Mucosa of stomach (tissue), 1 donor: ENCODE measurements at regions not wholly inside any gene's neighbourhood (a gene's known extent, or its start where the extent isn't known, plus 50 kb on each side); places are given as distances from the start of the nearest gene placed in this dataset.
"Not testable (repeated sequence)": the region's sequence is repeated elsewhere in the genome, so short reads cannot be mapped to it uniquely, and the experiment has no call there.

Experiments
- H3K27me3 ChIP-seq: one replicate; pipeline ENCODE4 v1.7.0; 2013; ENCODE audit warnings: mild to moderate bottlenecking, low read length; ENCODE audit not compliant: control insufficient read depth, insufficient read depth
- H3K36me3 ChIP-seq: one replicate; pipeline ENCODE4 v1.7.0; 2013; ENCODE audit warnings: low read length; ENCODE audit not compliant: control insufficient read depth, insufficient read depth
- H3K4me1 ChIP-seq: one replicate; pipeline ENCODE4 v1.7.0; 2013; ENCODE audit warnings: mild to moderate bottlenecking, low read length; ENCODE audit not compliant: control insufficient read depth, insufficient read depth
- H3K4me3 ChIP-seq: one replicate; pipeline ENCODE4 v1.7.0; 2013; ENCODE audit warnings: low read length
- H3K9ac ChIP-seq: one replicate; pipeline ENCODE4 v1.7.0; 2013; ENCODE audit warnings: mild to moderate bottlenecking, low read length, moderate library complexity
- H3K9me3 ChIP-seq: one replicate; pipeline ENCODE4 v1.7.0; 2013; ENCODE audit warnings: mild to moderate bottlenecking, low read length, moderate library complexity; ENCODE audit not compliant: control insufficient read depth
- donor health status: Pancreatic carcinoma.

- no peaks in the 10 kb centered on the region for H3K36me3 ChIP-seq
- peaks cover 3% of the 10 kb centered on the region for H3K4me1 ChIP-seq
- H3K9ac ChIP-seq = no peak overlapping the region
- no peaks in the 10 kb centered on the region for H3K9me3 ChIP-seq
- H3K4me3 ChIP-seq = no peak overlapping the region
- no peaks in the 10 kb centered on the region for H3K27me3 ChIP-seq
Measured at GRCh38 chr14:71396050-71396677, 488.9 kb downstream of the PCNX1 start.

- H3K36me3 ChIP-seq = no peaks in the 10 kb centered on the region
- H3K27me3 ChIP-seq = no peaks in the 10 kb centered on the region
- no peak overlapping the region for H3K9ac ChIP-seq
- peaks cover 3% of the 10 kb centered on the region for H3K4me1 ChIP-seq
- H3K9me3 ChIP-seq = no peaks in the 10 kb centered on the region
- no peak overlapping the region for H3K4me3 ChIP-seq
Measured at GRCh38 chr14:71397371-71397770, 490.1 kb downstream of the PCNX1 start.

- H3K9ac ChIP-seq = no peak overlapping the region
- H3K4me3 ChIP-seq = no peak overlapping the region
- no peaks in the 10 kb centered on the region for H3K27me3 ChIP-seq
- H3K4me1 ChIP-seq = peaks cover 3% of the 10 kb centered on the region
- H3K36me3 ChIP-seq = no peaks in the 10 kb centered on the region
- H3K9me3 ChIP-seq = no peaks in the 10 kb centered on the region
Measured at GRCh38 chr14:71398450-71398849, 491.2 kb downstream of the PCNX1 start.

GRCh38 chr14:71399057-71399487, 491.8 kb downstream of the PCNX1 start:
- H3K4me3 ChIP-seq = no peak overlapping the region
- H3K4me1 ChIP-seq = peaks cover 3% of the 10 kb centered on the region
- H3K27me3 ChIP-seq = no peaks in the 10 kb centered on the region
- H3K9me3 ChIP-seq = no peaks in the 10 kb centered on the region
- no peak overlapping the region for H3K9ac ChIP-seq
- H3K36me3 ChIP-seq = no peaks in the 10 kb centered on the region

GRCh38 chr14:71400871-71401321, 493.6 kb downstream of the PCNX1 start:
- Histone ChIP-seq H3K9ac (no peak overlapping the region), H3K4me1 (peaks cover 3% of the 10 kb centered on the region), H3K27me3 (no peaks in the 10 kb centered on the region), H3K9me3 (no peaks in the 10 kb centered on the region), H3K36me3 (no peaks in the 10 kb centered on the region), H3K4me3 (no peak overlapping the region)

GRCh38 chr14:71402415-71402814, 495.2 kb downstream of the PCNX1 start:
- not testable (repeated sequence) for H3K27me3 ChIP-seq, H3K4me1 ChIP-seq, H3K9ac ChIP-seq

GRCh38 chr14:71403656-71404055, 496.4 kb downstream of the PCNX1 start:
- Histone ChIP-seq H3K4me3 (no peak overlapping the region), H3K4me1 (no peaks in the 10 kb centered on the region), H3K9ac (no peak overlapping the region), H3K27me3 (no peaks in the 10 kb centered on the region), H3K9me3 (no peaks in the 10 kb centered on the region), H3K36me3 (no peaks in the 10 kb centered on the region)

More at GRCh38 chr14:71402415-71402814, 495.2 kb downstream of the PCNX1 start:
- H3K9me3 ChIP-seq, H3K4me3 ChIP-seq, H3K36me3 ChIP-seq: not testable (repeated sequence)

- Histone ChIP-seq H3K36me3 (no peaks in the 10 kb centered on the region), H3K4me1 (no peaks in the 10 kb centered on the region), H3K4me3 (no peak overlapping the region), H3K9me3 (no peaks in the 10 kb centered on the region), H3K27me3 (no peaks in the 10 kb centered on the region), H3K9ac (no peak overlapping the region)
Measured at GRCh38 chr14:71405676-71406075, 498.4 kb downstream of the PCNX1 start.

- H3K9ac ChIP-seq = no peak overlapping the region
- H3K4me3 ChIP-seq = no peak overlapping the region
- peaks cover 6% of the 10 kb centered on the region for H3K4me1 ChIP-seq
Measured at GRCh38 chr14:71408362-71409030, 501.2 kb downstream of the PCNX1 start.

GRCh38 chr14:71410578-71411284, 503.5 kb downstream of the PCNX1 start:
- H3K36me3 ChIP-seq = no peaks in the 10 kb centered on the region
- no peaks in the 10 kb centered on the region for H3K9me3 ChIP-seq
- peaks cover 6% of the 10 kb centered on the region for H3K4me1 ChIP-seq
- no peak overlapping the region for H3K9ac ChIP-seq
- no peak overlapping the region for H3K4me3 ChIP-seq
- no peaks in the 10 kb centered on the region for H3K27me3 ChIP-seq

More at GRCh38 chr14:71408362-71409030, 501.2 kb downstream of the PCNX1 start:
- H3K36me3 ChIP-seq = no peaks in the 10 kb centered on the region
- no peaks in the 10 kb centered on the region for H3K27me3 ChIP-seq
- H3K9me3 ChIP-seq = no peaks in the 10 kb centered on the region

GRCh38 chr14:71411285-71411595, 504.0 kb downstream of the PCNX1 start:
- Histone ChIP-seq H3K27me3 (no peaks in the 10 kb centered on the region), H3K4me3 (no peak overlapping the region), H3K36me3 (no peaks in the 10 kb centered on the region), H3K4me1 (peaks cover 6% of the 10 kb centered on the region), H3K9ac (no peak overlapping the region), H3K9me3 (no peaks in the 10 kb centered on the region)

GRCh38 chr14:71411738-71412137, 504.5 kb downstream of the PCNX1 start:
- no peaks in the 10 kb centered on the region for H3K36me3 ChIP-seq
- no peak overlapping the region for H3K4me3 ChIP-seq
- H3K27me3 ChIP-seq = no peaks in the 10 kb centered on the region
- H3K9me3 ChIP-seq = no peaks in the 10 kb centered on the region
- H3K4me1 ChIP-seq = peaks cover 6% of the 10 kb centered on the region
- no peak overlapping the region for H3K9ac ChIP-seq
